WTC11 (cell line): ENCODE measurements at regions not wholly inside any gene's neighbourhood (a gene's known extent, or its start where the extent isn't known, plus 50 kb on each side); places are given as distances from the start of the nearest gene placed in this dataset.

ENCODE experiments used
- ATAC-seq: fragments of 200-7000 bp; cut with Tn5 transposase; 2 replicates; pipeline ENCODE4 v1.10.0; 2021; ENCODE audit warnings: mild to moderate bottlenecking, moderate library complexity
- CTCF ChIA-PET: fragments of 300-600 bp; sonication (Branson Sonifier 250); formaldehyde crosslinking; loops from one replicate; lab custom pipeline; 2021; ENCODE audit warnings: antibody characterized with exemption; lab: Charles Lee
- POLR2A ChIA-PET: fragments of 350-600 bp; sonication (Branson Sonifier 250); formaldehyde crosslinking; loops from one replicate; lab custom pipeline; 2021; ENCODE audit warnings: antibody characterized with exemption; lab: Charles Lee
- DNase-seq: peaks from one replicate; pipeline ENCODE4 v3.0.0; 2021; ENCODE audit warnings: low spot score
- H3K27ac Mint-ChIP-seq: 2 replicates; pipeline ENCODE4 v1.8.0; 2021; ENCODE audit warnings: mixed read lengths
- H3K27me3 Mint-ChIP-seq: 2 replicates; pipeline ENCODE4 v1.8.0; 2021; ENCODE audit warnings: low read depth, mild to moderate bottlenecking, moderate library complexity, mixed read lengths
- H3K36me3 Mint-ChIP-seq: 2 replicates; pipeline ENCODE4 v1.8.0; 2021; ENCODE audit warnings: mixed read lengths
- H3K4me1 Mint-ChIP-seq: 2 replicates; pipeline ENCODE4 v1.8.0; 2022; ENCODE audit warnings: mixed read lengths
- H3K4me3 Mint-ChIP-seq: 2 replicates; pipeline ENCODE4 v1.8.0; 2021; ENCODE audit warnings: mild to moderate bottlenecking, moderate library complexity, mixed read lengths
- H3K9me3 Mint-ChIP-seq: 2 replicates; pipeline ENCODE4 v1.8.0; 2021; ENCODE audit warnings: mixed read lengths
- ATF1 ChIP-seq: sonication (generic); formaldehyde crosslinking; IDR thresholded peaks from 2 replicates; pipeline ENCODE4 v1.8.1; 2023; ENCODE audit warnings: mild to moderate bottlenecking, moderate library complexity, missing genetic modification reagents
- ATF3 ChIP-seq: sonication (generic); formaldehyde crosslinking; conservative IDR thresholded peaks from 2 replicates; pipeline ENCODE4 v1.8.1; 2022; ENCODE audit warnings: mild to moderate bottlenecking, missing genetic modification reagents
- CREB1 ChIP-seq: sonication (generic); formaldehyde crosslinking; IDR thresholded peaks from 2 replicates; pipeline ENCODE4 v1.8.0; 2023; ENCODE audit warnings: mild to moderate bottlenecking, missing genetic modification reagents
- CTCF ChIP-seq: fragments of 200-600 bp; IDR thresholded peaks from 2 replicates; pipeline ENCODE4 v1.8.0; 2022; ENCODE audit warnings: antibody characterized with exemption
- JAZF1 ChIP-seq: fragments of 250-450 bp; sonication (Bioruptor Pico); IDR thresholded peaks from 2 replicates; pipeline ENCODE4 v1.9.0; 2021; ENCODE audit warnings: moderate library complexity, mild to moderate bottlenecking, inconsistent platforms
- MLX ChIP-seq: sonication (generic); formaldehyde crosslinking; IDR thresholded peaks from 2 replicates; pipeline ENCODE4 v1.8.1; 2023; ENCODE audit warnings: mild to moderate bottlenecking, missing genetic modification reagents, moderate library complexity
- NFATC4 ChIP-seq: fragments of 250-450 bp; sonication (Bioruptor Pico); IDR thresholded peaks from 2 replicates; pipeline ENCODE4 v1.9.0; 2021; ENCODE audit warnings: mild to moderate bottlenecking
- NFE2L1 ChIP-seq: sonication (generic); formaldehyde crosslinking; IDR thresholded peaks from 2 replicates; pipeline ENCODE4 v1.8.1; 2023; ENCODE audit warnings: missing genetic modification reagents
- NFYB ChIP-seq: sonication (generic); formaldehyde crosslinking; conservative IDR thresholded peaks from 2 replicates; pipeline ENCODE4 v1.8.0; 2022; ENCODE audit warnings: low read depth, missing genetic modification reagents
- NR1H2 ChIP-seq: sonication (generic); formaldehyde crosslinking; IDR thresholded peaks from 2 replicates; pipeline ENCODE4 v1.9.0; 2021; ENCODE audit warnings: mild to moderate bottlenecking, moderate library complexity, missing genetic modification reagents
- TCF7 ChIP-seq: sonication (generic); formaldehyde crosslinking; IDR thresholded peaks from 2 replicates; pipeline ENCODE4 v1.8.0; 2022; ENCODE audit warnings: mild to moderate bottlenecking, low read depth, missing genetic modification reagents, moderate library complexity
- ZNF121 ChIP-seq: sonication (generic); formaldehyde crosslinking; IDR thresholded peaks from 2 replicates; pipeline ENCODE4 v1.8.0; 2023; ENCODE audit warnings: missing genetic modification reagents
- ZNF671 ChIP-seq: fragments of 250-450 bp; sonication (Bioruptor Pico); IDR thresholded peaks from 2 replicates; pipeline ENCODE4 v1.8.0; 2021; ENCODE audit warnings: mild to moderate bottlenecking
- TF ChIP-seq, protein P1 (sequence below): sonication (generic); formaldehyde crosslinking; IDR thresholded peaks from 2 replicates; pipeline ENCODE4 v1.8.1; 2022; ENCODE audit warnings: low read depth, mild to moderate bottlenecking, moderate library complexity, missing genetic modification reagents, borderline replicate concordance
- TF ChIP-seq, protein P2 (sequence below): fragments of 250-450 bp; sonication (Bioruptor Pico); IDR thresholded peaks from 2 replicates; pipeline ENCODE4 v2.1.2; 2022; ENCODE audit warnings: mild to moderate bottlenecking, moderate library complexity
- TF ChIP-seq, protein P3 (sequence below): sonication (generic); formaldehyde crosslinking; IDR thresholded peaks from 2 replicates; pipeline ENCODE4 v1.8.0; 2023; ENCODE audit warnings: missing genetic modification reagents
- TF ChIP-seq, protein P4 (sequence below): sonication (generic); formaldehyde crosslinking; IDR thresholded peaks from 2 replicates; pipeline ENCODE4 v1.8.1; 2022; ENCODE audit warnings: missing genetic modification reagents, borderline replicate concordance
- TF ChIP-seq, protein P5 (sequence below): sonication (generic); formaldehyde crosslinking; IDR thresholded peaks from 2 replicates; pipeline ENCODE4 v1.8.0; 2022; ENCODE audit warnings: mild to moderate bottlenecking, missing genetic modification reagents

GRCh38 chr12:94730847-94731246, 80.5 kb upstream of the TMCC3 start:
- ChIA-PET CTCF (no interaction called here), POLR2A (no interaction called here)
- TF ChIP-seq, protein P1, sequence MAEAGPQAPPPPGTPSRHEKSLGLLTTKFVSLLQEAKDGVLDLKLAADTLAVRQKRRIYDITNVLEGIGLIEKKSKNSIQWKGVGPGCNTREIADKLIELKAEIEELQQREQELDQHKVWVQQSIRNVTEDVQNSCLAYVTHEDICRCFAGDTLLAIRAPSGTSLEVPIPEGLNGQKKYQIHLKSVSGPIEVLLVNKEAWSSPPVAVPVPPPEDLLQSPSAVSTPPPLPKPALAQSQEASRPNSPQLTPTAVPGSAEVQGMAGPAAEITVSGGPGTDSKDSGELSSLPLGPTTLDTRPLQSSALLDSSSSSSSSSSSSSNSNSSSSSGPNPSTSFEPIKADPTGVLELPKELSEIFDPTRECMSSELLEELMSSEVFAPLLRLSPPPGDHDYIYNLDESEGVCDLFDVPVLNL = no peak
- no peak for TF ChIP-seq JAZF1 (CRISPR knock-in tag)
- TF ChIP-seq, protein P2, sequence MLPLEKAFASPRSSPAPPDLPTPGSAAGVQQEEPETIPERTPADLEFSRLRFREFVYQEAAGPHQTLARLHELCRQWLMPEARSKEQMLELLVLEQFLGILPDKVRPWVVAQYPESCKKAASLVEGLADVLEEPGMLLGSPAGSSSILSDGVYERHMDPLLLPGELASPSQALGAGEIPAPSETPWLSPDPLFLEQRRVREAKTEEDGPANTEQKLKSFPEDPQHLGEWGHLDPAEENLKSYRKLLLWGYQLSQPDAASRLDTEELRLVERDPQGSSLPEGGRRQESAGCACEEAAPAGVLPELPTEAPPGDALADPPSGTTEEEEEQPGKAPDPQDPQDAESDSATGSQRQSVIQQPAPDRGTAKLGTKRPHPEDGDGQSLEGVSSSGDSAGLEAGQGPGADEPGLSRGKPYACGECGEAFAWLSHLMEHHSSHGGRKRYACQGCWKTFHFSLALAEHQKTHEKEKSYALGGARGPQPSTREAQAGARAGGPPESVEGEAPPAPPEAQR (CRISPR knock-in tag) = no peak
- TF ChIP-seq TCF7 (CRISPR knock-in tag) = no peak
- TF ChIP-seq ATF3 (CRISPR knock-in tag) = no peak
- TF ChIP-seq, protein P3, sequence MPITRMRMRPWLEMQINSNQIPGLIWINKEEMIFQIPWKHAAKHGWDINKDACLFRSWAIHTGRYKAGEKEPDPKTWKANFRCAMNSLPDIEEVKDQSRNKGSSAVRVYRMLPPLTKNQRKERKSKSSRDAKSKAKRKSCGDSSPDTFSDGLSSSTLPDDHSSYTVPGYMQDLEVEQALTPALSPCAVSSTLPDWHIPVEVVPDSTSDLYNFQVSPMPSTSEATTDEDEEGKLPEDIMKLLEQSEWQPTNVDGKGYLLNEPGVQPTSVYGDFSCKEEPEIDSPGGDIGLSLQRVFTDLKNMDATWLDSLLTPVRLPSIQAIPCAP (CRISPR knock-in tag) = no peak
- no peak for TF ChIP-seq NFE2L1 (CRISPR knock-in tag)
- no peak for TF ChIP-seq CREB1 (CRISPR knock-in tag)
- no peak for TF ChIP-seq ZNF121 (CRISPR knock-in tag)
- no peak for TF ChIP-seq NR1H2 (CRISPR knock-in tag)
- H3K9me3 Mint-ChIP-seq = peaks cover 19% of the 10 kb centered on the region
- DNase-seq (no peak), ATAC-seq (peak; percentile 73)
- H3K4me3 Mint-ChIP-seq = no peak overlapping the region
- H3K27ac Mint-ChIP-seq = no peak overlapping the region
- no peaks in the 10 kb centered on the region for H3K27me3 Mint-ChIP-seq
- peaks cover 4% of the 10 kb centered on the region for H3K36me3 Mint-ChIP-seq
- H3K4me1 Mint-ChIP-seq = peaks cover 15% of the 10 kb centered on the region

DNA sequence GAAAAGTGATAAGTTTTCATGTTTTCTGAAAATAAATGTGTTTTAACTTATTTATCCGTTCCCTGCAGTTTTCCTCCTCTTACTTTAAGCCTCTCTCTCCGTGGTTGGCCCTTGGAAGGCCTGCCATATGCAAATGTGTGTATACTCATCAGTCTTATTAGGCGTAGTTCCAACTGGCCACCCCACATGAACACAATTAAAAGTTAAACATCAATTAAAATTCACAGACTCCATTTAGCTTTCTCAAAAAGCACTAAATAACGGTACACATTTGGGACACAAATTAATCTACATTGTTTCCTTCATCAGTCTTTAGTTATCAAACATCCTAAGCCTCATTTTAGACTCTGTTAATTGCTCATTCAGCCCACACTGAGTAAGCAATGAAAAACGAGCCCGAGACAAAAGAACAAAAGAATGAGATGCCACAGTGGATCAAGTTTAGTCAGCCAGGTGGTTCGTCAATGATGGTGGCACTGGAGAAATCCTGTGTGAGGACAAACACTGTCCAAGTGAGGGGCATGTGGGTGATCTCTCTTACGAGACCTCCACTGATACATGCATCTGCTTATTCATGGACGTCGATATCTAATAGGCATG, 76.0 kb upstream of the TMCC3 start:
- TF ChIP-seq CTCF (no peak), MLX (CRISPR knock-in tag) (no peak)
- TF ChIP-seq, all 79 proteins: peak for 0
- POLR2A ChIA-PET = no interaction called here
- H3K36me3 Mint-ChIP-seq = peaks cover 4% of the 10 kb centered on the region
- peaks cover 19% of the 10 kb centered on the region for H3K9me3 Mint-ChIP-seq
- ATAC-seq (no peak), DNase-seq (no peak)
- CTCF ChIA-PET = no interaction called here
- peaks cover 20% of the 10 kb centered on the region for H3K4me1 Mint-ChIP-seq
- H3K27me3 Mint-ChIP-seq = no peaks in the 10 kb centered on the region
- no peak overlapping the region for H3K27ac Mint-ChIP-seq
- H3K4me3 Mint-ChIP-seq = no peak overlapping the region

DNA sequence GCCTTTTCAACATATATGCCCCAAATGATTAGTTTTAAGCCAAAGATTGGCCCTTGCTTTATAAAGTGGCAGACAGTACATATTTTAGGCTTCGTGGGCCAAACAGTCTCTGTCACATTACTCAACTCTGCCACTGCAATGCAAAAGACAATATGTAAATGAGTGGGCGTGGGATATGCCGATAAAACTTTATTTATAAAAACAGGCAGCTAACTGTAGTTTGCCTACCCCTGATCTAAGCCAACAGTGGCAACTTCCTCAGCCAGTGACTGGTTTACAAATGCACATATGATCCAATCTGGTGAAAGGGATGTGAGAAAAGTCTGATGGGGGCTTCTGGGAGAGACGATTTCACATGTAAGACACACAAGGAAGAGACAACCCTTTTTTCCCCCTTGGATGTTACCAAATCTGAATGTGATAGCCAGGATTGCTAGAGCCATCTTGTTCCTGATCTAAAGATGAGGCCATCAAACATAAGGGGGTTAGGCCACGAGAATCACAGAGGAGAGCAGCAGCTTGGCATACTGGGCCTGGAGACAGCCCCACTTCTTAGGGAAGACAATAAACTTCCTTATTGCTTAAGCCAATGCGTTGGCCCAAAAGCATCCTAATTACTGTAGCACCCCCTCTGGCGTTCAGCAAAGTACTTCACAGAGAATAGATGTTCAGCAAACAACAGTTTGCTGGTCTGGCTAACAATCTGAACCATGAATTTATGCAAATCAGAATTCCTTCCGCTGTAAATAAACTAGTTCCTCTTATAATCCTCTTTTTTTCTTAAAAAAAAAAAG, 75.2 kb upstream of the TMCC3 start:
- no peak overlapping the region for H3K27ac Mint-ChIP-seq
- CTCF ChIA-PET = no interaction called here
- POLR2A ChIA-PET = no interaction called here
- H3K36me3 Mint-ChIP-seq = peaks cover 4% of the 10 kb centered on the region
- DNase-seq (peak; percentile 21), ATAC-seq (peak; percentile 79)
- H3K27me3 Mint-ChIP-seq = no peaks in the 10 kb centered on the region
- TF ChIP-seq, protein P4, sequence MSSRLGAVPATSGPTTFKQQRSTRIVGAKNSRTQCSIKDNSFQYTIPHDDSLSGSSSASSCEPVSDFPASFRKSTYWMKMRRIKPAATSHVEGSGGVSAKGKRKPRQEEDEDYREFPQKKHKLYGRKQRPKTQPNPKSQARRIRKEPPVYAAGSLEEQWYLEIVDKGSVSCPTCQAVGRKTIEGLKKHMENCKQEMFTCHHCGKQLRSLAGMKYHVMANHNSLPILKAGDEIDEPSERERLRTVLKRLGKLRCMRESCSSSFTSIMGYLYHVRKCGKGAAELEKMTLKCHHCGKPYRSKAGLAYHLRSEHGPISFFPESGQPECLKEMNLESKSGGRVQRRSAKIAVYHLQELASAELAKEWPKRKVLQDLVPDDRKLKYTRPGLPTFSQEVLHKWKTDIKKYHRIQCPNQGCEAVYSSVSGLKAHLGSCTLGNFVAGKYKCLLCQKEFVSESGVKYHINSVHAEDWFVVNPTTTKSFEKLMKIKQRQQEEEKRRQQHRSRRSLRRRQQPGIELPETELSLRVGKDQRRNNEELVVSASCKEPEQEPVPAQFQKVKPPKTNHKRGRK (CRISPR knock-in tag) = no peak
- no peak for TF ChIP-seq NFATC4 (CRISPR knock-in tag)
- TF ChIP-seq, protein P5, sequence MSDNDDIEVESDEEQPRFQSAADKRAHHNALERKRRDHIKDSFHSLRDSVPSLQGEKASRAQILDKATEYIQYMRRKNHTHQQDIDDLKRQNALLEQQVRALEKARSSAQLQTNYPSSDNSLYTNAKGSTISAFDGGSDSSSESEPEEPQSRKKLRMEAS = no peak
- TF ChIP-seq, protein P1 = no peak
- no peak for TF ChIP-seq NFYB (CRISPR knock-in tag)
- no peak for TF ChIP-seq ATF1 (CRISPR knock-in tag)
- no peak for TF ChIP-seq ZNF671 (CRISPR knock-in tag)
- H3K4me3 Mint-ChIP-seq = no peak overlapping the region
- H3K4me1 Mint-ChIP-seq = peaks cover 14% of the 10 kb centered on the region
- peaks cover 19% of the 10 kb centered on the region for H3K9me3 Mint-ChIP-seq
